Activated naive CD4-positive, alpha-beta T cell treated with anti-CD3 and anti-CD28 coated beads, Interleukin-2, amount 50 U/mL, for 72 hours (primary cell): ENCODE measurements at regions not wholly inside any gene's neighbourhood (a gene's known extent, or its start where the extent isn't known, plus 50 kb on each side); places are given as distances from the start of the nearest gene placed in this dataset.
"Not testable (repeated sequence)": the region's sequence is repeated elsewhere in the genome, so short reads cannot be mapped to it uniquely, and the experiment has no call there.

Experiments used
- ATAC-seq, 2 donors: fragments of 150-1000 bp; cut with Tn5 transposase; 2 replicates each; pipeline ENCODE4 v1.10.0; 2021; ENCODE audit warnings: mild to moderate bottlenecking in 2 of 2, moderate library complexity in 2 of 2
- DNase-seq, 2 donors: peaks; one replicate each; pipeline ENCODE4 v3.0.0; 2021 to 2022; ENCODE audit warnings: low spot score in 2 of 2
- H3K27ac Mint-ChIP-seq, 2 donors: one replicate each; pipeline ENCODE4 v1.8.0; 2022; ENCODE audit warnings: mild to moderate bottlenecking in 2 of 2, mixed read lengths in 2 of 2
- H3K36me3 Mint-ChIP-seq, 2 donors: one replicate each; pipeline ENCODE4 v1.8.0; 2022; ENCODE audit warnings: mixed read lengths in 2 of 2
- H3K9me3 Mint-ChIP-seq, 2 donors: one replicate each; pipeline ENCODE4 v1.8.0; 2022; ENCODE audit warnings: mixed read lengths in 2 of 2

GRCh38 chr20:59110607-59111006 lies 53.0 kb upstream of the ZNF831 start:
- H3K36me3 Mint-ChIP-seq, result no peaks in the 10 kb centered on the region
- ATAC-seq, result no peak

GRCh38 chr20:59105581-59105980 lies 58.0 kb upstream of the ZNF831 start:
- Mint-ChIP-seq H3K9me3 (peaks cover 0 to 5% of the 10 kb centered on the region in 2 donors), H3K36me3 (no peaks in the 10 kb centered on the region), H3K27ac (no peak overlapping the region)
- no peak for ATAC-seq
- no peak for DNase-seq

More at GRCh38 chr20:59110607-59111006, 53.0 kb upstream of the ZNF831 start:
- no peak for DNase-seq
- Mint-ChIP-seq H3K27ac (no peak overlapping the region), H3K9me3 (no peaks in the 10 kb centered on the region)

- DNase-seq (no peak), ATAC-seq (no peak)
- Mint-ChIP-seq H3K27ac (no peak overlapping the region), H3K36me3 (no peaks in the 10 kb centered on the region), H3K9me3 (peaks cover 0 to 5% of the 10 kb centered on the region in 2 donors)
These were observed 58.8 kb upstream of the ZNF831 start for GRCh38 chr20:59104831-59105230.

- H3K36me3 Mint-ChIP-seq, result no peaks in the 10 kb centered on the region
- no peak for DNase-seq
- no peak for ATAC-seq
- peaks cover 0 to 5% of the 10 kb centered on the region in 2 donors for H3K9me3 Mint-ChIP-seq
- H3K27ac Mint-ChIP-seq, result no peak overlapping the region
These were observed 60.0 kb upstream of the ZNF831 start for GRCh38 chr20:59103573-59103972.

- peak overlapping the region in 1 of 2 donors; percentile 24 for H3K27ac Mint-ChIP-seq
These were observed 60.3 kb upstream of the PRELID3B start for GRCh38 chr20:59102841-59103299.

GRCh38 chr20:59101961-59102360 lies 59.4 kb upstream of the PRELID3B start:
- Mint-ChIP-seq H3K27ac (no peak overlapping the region), H3K9me3 (peaks cover 0 to 5% of the 10 kb centered on the region in 2 donors), H3K36me3 (no peaks in the 10 kb centered on the region)
- DNase-seq (no peak), ATAC-seq (no peak)

More at GRCh38 chr20:59102841-59103299, 60.3 kb upstream of the PRELID3B start:
- ATAC-seq (peak; percentile 58 to 63), DNase-seq (no peak)
- Mint-ChIP-seq H3K36me3 (no peaks in the 10 kb centered on the region), H3K9me3 (peaks cover 0 to 5% of the 10 kb centered on the region in 2 donors)

- DNase-seq, H3K36me3 Mint-ChIP-seq, ATAC-seq, H3K9me3 Mint-ChIP-seq: not testable (repeated sequence)
- peak overlapping the region in 1 of 2 donors; percentile 24 for H3K27ac Mint-ChIP-seq
These were observed 57.3 kb upstream of the PRELID3B start for GRCh38 chr20:59099864-59100263.

- no peak for ATAC-seq
- no peaks in the 10 kb centered on the region for H3K36me3 Mint-ChIP-seq
- peak overlapping the region in 1 of 2 donors; percentile 7 for H3K27ac Mint-ChIP-seq
- DNase-seq, result no peak
- no peaks in the 10 kb centered on the region for H3K9me3 Mint-ChIP-seq
These were observed 52.6 kb upstream of the PRELID3B start for GRCh38 chr20:59095140-59095539.

- Mint-ChIP-seq H3K9me3 (no peaks in the 10 kb centered on the region), H3K27ac (no peak overlapping the region), H3K36me3 (no peaks in the 10 kb centered on the region)
- DNase-seq, result no peak
- no peak for ATAC-seq
These were observed 52.0 kb upstream of the PRELID3B start for GRCh38 chr20:59094576-59094975.
